ENCODE measurements at regions not wholly inside any gene's neighbourhood (a gene's known extent, or its start where the extent isn't known, plus 50 kb on each side); places are given as distances from the start of the nearest gene placed in this dataset.

DNA sequence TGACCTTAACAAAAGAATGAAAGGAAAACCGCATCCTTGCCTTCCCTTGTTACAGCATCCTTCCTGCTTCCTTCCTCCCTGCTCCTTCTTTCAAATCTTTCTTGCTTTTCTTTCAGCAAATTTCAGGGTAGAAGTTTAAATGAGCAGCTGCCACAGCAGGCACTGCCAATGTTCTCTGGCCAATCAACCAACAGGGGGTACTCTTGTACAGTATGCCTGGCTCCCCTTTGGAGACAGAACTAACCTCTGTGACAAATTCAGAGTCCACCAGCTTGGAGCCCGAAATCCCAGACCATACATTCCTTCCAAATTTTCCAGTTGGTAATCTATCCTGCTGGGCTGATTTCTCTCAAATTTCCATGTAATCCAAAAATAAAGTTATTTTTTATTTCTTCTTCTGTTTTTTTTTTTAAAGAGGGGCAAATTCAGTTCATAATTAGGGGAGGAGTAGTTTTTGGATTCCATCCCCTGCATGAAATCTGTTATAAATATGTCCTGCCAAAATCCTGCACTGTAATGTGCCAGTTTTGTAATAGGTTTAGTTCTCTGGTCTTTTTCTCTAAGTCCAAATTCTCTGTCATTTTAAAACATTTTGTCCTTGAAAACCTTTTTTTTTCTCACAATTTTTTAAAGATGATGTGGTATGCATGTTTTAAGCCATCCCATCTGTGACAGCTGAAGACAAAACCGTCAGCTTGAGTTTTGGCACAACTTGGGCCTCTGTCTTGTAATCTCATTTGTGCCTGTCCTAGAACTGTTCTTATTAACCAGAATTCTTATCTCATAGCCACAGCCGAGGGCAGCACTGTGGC is 610.0 kb upstream of the LMO3 start:
- H3K27me3 Mint-ChIP-seq (ENCODE audit: unreplicated experiment): no peaks in the 10 kb centered on the region
- H3K27ac Mint-ChIP-seq (ENCODE audit: unreplicated experiment): no peak overlapping the region
- no peak overlapping the region for H3K4me3 Mint-ChIP-seq (ENCODE audit: unreplicated experiment)
- no peaks in the 10 kb centered on the region for H3K36me3 Mint-ChIP-seq (ENCODE audit: low read depth, unreplicated experiment)
- TF ChIP-seq, protein P1, sequence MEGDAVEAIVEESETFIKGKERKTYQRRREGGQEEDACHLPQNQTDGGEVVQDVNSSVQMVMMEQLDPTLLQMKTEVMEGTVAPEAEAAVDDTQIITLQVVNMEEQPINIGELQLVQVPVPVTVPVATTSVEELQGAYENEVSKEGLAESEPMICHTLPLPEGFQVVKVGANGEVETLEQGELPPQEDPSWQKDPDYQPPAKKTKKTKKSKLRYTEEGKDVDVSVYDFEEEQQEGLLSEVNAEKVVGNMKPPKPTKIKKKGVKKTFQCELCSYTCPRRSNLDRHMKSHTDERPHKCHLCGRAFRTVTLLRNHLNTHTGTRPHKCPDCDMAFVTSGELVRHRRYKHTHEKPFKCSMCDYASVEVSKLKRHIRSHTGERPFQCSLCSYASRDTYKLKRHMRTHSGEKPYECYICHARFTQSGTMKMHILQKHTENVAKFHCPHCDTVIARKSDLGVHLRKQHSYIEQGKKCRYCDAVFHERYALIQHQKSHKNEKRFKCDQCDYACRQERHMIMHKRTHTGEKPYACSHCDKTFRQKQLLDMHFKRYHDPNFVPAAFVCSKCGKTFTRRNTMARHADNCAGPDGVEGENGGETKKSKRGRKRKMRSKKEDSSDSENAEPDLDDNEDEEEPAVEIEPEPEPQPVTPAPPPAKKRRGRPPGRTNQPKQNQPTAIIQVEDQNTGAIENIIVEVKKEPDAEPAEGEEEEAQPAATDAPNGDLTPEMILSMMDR (IDR thresholded peaks at IDR 0.05; ENCODE audit: unreplicated experiment): no peak
- H3K9me3 Mint-ChIP-seq (ENCODE audit: unreplicated experiment): no peaks in the 10 kb centered on the region
- H3K4me1 Mint-ChIP-seq (ENCODE audit: unreplicated experiment): peaks cover 5% of the 10 kb centered on the region
- DNase-seq (ENCODE audit: low spot score): no peak

- H3K4me1 Mint-ChIP-seq (ENCODE audit: unreplicated experiment): peaks cover 8% of the 10 kb centered on the region
- no peaks in the 10 kb centered on the region for H3K9me3 Mint-ChIP-seq (ENCODE audit: unreplicated experiment)
- H3K36me3 Mint-ChIP-seq (ENCODE audit: low read depth, unreplicated experiment): no peaks in the 10 kb centered on the region
- no peak for DNase-seq (ENCODE audit: low spot score)
- TF ChIP-seq, protein P1 (IDR thresholded peaks at IDR 0.05; ENCODE audit: unreplicated experiment): no peak
- H3K4me3 Mint-ChIP-seq (ENCODE audit: unreplicated experiment): no peak overlapping the region
- no peak overlapping the region for H3K27ac Mint-ChIP-seq (ENCODE audit: unreplicated experiment)
- no peaks in the 10 kb centered on the region for H3K27me3 Mint-ChIP-seq (ENCODE audit: unreplicated experiment)
Measured at GRCh38 chr12:17214929-17215328, 609.0 kb upstream of the LMO3 start.

- no peak for DNase-seq (ENCODE audit: low spot score)
- H3K27me3 Mint-ChIP-seq (ENCODE audit: unreplicated experiment): no peaks in the 10 kb centered on the region
- H3K27ac Mint-ChIP-seq (ENCODE audit: unreplicated experiment): no peak overlapping the region
- TF ChIP-seq, protein P1 (IDR thresholded peaks at IDR 0.05; ENCODE audit: unreplicated experiment): no peak
- peaks cover 3% of the 10 kb centered on the region for H3K4me1 Mint-ChIP-seq (ENCODE audit: unreplicated experiment)
- H3K4me3 Mint-ChIP-seq (ENCODE audit: unreplicated experiment): no peak overlapping the region
- no peaks in the 10 kb centered on the region for H3K36me3 Mint-ChIP-seq (ENCODE audit: low read depth, unreplicated experiment)
- H3K9me3 Mint-ChIP-seq (ENCODE audit: unreplicated experiment): no peaks in the 10 kb centered on the region
Measured at GRCh38 chr12:17206553-17206952, 600.6 kb upstream of the LMO3 start.

- DNase-seq (ENCODE audit: low spot score): no peak
- Mint-ChIP-seq H3K9me3 (ENCODE audit: unreplicated experiment) (no peaks in the 10 kb centered on the region), H3K4me1 (ENCODE audit: unreplicated experiment) (no peaks in the 10 kb centered on the region), H3K27ac (ENCODE audit: unreplicated experiment) (no peak overlapping the region), H3K36me3 (ENCODE audit: low read depth, unreplicated experiment) (no peaks in the 10 kb centered on the region), H3K4me3 (ENCODE audit: unreplicated experiment) (no peak overlapping the region), H3K27me3 (ENCODE audit: unreplicated experiment) (no peaks in the 10 kb centered on the region)
- TF ChIP-seq, protein P1 (IDR thresholded peaks at IDR 0.05; ENCODE audit: unreplicated experiment): no peak
Measured at GRCh38 chr12:17204289-17205054, 598.5 kb upstream of the LMO3 start.

GRCh38 chr12:17203497-17203896 is 597.5 kb upstream of the LMO3 start:
- Mint-ChIP-seq H3K4me3 (ENCODE audit: unreplicated experiment) (no peak overlapping the region), H3K9me3 (ENCODE audit: unreplicated experiment) (no peaks in the 10 kb centered on the region), H3K27ac (ENCODE audit: unreplicated experiment) (no peak overlapping the region), H3K4me1 (ENCODE audit: unreplicated experiment) (no peaks in the 10 kb centered on the region), H3K27me3 (ENCODE audit: unreplicated experiment) (no peaks in the 10 kb centered on the region), H3K36me3 (ENCODE audit: low read depth, unreplicated experiment) (no peaks in the 10 kb centered on the region)
- TF ChIP-seq, protein P1 (IDR thresholded peaks at IDR 0.05; ENCODE audit: unreplicated experiment): no peak
- DNase-seq (ENCODE audit: low spot score): no peak
